NCI-H226 (cell line): ENCODE measurements at regions not wholly inside any gene's neighbourhood (a gene's known extent, or its start where the extent isn't known, plus 50 kb on each side); places are given as distances from the start of the nearest gene placed in this dataset.
A peak's percentile ranks its signal among the peaks of the same experiment; 100 is the strongest.
"Not testable (repeated sequence)": the region's sequence is repeated elsewhere in the genome, so short reads cannot be mapped to it uniquely, and the experiment has no call there.

ENCODE experiments used
- DNase-seq: peaks from one replicate; pipeline ENCODE4 v3.0.0-alpha.2; 2015

DNA sequence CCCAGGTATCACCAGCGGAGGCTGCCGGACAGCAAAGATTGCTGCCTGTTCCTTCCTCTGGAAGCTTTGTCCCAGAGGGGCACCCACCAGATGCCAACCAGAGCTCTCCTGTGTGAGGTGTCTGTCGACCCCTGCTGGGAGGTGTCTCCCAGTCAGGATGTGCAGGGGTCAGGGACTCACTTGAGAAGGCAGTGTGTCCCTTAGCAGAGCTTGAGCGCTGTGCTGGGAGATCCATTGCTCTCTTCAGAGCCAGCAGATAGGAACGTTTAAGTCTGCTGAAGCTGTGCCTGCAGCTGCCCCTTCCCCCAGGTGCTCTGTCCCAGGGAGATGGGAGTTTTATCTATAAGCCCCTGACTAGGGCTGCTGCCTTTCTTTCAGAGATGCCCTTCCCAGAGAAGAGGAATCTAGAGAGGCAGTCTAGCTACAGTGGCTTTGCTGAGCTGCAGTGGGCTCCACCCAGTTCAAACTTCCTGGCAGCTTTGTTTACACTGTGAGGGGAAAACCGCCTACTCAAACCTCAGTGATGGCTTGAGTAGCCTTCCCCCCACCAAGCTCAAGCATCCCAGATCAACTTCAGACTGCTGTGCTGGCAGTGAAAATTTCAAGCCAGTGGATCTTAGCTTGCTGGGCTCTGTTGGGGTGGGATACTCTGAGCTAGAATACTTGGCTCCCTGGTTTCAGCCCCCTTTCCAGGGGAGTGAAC, 253.7 kb downstream of the SPATA31A6 start:
- not testable (repeated sequence) for DNase-seq

DNA sequence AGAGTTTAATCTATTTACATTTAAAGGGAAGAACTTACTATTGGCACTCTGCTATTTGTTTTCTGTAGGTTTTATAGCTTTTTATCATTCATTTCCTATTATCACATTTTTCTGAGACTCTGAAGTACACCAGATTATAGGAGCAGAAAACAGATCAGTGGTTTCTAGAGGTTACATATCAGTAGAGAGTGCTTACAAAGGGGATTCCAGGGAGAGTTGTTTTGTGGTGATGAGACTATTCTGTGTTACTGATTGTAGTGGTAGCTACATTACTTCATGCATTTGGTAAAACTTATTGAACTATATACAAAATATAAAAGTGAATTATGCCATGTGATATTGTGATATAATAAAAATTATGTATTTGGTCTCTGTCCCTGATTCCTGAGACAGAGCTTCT, 259.2 kb downstream of the SPATA31A6 start:
- DNase-seq, result not testable (repeated sequence)

DNA sequence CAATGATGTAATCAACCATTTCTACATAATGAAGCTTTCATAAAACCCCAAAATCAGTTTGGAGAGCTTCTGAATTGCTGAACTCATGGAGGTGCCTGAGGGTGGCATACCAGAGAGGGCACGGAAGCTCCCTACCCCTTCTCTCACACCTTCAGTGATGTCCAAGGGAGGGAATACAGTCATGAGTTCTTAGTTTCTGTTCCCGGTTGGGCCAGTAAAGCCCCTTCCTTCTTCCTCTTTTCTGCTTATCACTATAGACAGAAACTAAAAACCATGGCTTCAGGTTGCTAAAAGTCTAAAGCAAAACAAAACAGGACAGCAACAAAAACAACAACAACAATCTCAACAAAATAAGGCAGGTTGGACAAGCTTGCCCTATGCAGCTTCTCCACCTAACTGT, 260.0 kb downstream of the SPATA31A6 start:
- not testable (repeated sequence) for DNase-seq

DNA sequence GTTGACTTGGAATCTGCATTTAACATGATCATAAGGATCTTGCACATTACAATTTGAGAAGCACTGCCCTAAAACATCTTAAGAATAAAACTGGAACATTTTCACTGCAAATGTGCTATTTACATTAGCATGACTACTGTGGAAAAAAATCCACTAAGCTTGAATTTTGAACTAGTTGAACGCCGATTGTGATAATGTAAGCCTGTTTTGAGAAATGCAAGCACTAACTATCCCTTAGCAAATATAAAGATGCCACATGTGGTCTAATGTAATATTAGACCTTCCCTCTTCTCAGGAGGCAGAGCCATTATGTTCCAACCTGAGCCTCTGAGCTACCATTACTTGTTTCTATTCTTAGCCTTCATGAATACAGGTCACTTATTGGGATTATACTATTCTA, 278.0 kb downstream of the SPATA31A6 start:
- DNase-seq, result not testable (repeated sequence)

DNA sequence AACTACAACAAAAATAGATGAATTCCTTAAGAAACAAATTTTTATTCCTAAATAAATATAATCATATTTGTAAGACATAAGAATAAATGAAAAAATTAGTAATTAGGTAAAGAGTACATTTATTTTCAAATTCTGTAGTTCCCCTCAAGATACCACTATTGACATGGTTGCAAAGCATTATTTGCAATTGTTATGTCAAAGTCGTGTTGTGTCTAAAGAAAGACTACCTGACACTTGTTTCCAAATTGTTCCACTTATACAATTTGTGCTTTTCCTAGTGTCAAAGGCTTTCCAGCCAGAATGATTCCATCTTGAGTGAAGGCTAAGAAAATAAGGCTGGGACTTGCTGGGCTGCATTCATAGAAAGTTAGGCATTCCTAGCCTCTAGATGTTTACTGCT, 278.4 kb downstream of the SPATA31A6 start:
- not testable (repeated sequence) for DNase-seq

- not testable (repeated sequence) for DNase-seq
These were observed 280.5 kb downstream of the SPATA31A6 start for GRCh38 chr9:42463981-42464380.

DNA sequence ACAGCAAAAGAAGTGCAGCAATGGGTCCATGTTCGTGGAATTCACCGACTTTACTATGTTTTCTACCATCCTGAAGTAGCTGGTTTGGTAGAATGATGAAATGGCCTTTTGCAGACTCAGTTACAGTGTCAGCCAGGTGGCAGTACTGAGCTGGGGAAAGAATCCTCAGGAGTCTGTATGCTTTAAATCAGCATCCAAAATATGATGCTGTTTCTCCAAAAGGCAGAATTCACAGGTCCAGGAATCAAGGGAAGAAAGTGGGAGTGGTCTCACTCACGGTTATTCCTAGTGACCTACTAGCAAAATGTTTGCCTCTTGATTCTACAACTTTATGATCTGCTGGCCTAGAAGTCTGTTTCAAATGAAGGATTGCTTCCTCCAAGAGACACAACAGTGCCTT, 287.1 kb downstream of the SPATA31A6 start:
- not testable (repeated sequence) for DNase-seq

DNA sequence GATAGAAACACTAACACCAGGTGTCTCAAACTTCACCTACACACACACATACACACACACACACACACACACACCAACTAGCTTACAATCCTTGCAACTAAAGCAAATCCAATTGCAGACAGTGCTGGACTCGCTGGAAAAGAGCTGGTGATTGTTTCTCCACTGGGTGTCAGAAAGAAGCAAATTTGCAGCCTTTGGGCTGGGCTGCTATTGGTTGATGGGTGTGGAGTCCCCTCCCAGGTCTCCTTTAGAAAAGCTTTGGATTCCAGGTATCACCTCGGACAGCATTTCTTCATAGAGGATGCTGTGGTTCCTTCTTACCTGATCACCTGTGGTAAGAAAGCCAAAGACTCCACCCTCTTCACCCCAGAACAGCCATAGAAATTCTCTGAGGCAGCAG, 307.5 kb downstream of the SPATA31A6 start:
- DNase-seq, result not testable (repeated sequence)

DNA sequence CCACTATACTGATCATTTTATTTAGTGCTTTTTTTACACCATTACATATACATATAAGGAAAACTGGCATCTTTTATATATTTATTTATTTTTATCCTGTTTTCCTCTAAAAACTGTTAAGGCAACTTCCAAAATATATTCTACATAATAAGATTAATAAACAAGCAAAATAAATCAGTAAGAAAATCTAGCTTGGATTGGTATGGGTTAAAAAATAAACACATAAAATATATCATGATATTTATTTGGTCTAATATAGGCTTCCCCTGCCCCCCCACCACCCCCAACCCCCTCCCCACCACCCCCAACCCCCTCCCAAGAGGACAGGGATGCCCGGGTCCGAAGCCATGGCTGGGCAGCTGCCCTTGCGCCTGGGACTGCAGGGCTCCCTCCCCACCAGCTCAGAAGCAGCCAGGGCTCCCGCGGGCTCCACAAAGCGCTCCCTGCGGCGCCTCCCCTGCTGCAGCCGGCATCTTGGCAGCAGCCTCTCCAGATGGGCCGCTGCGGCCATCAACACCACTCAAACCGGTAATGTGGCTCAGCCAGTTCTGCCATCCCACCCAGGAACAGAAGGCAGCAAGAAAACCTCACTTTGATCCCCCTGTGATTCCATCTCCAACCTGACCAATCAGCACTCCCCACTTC, 319.3 kb downstream of the SPATA31A6 start:
- not testable (repeated sequence) for DNase-seq

- DNase-seq, result not testable (repeated sequence)
These were observed 324.7 kb downstream of the SPATA31A6 start for GRCh38 chr9:42508111-42508510.

- not testable (repeated sequence) for DNase-seq
These were observed 330.1 kb downstream of the SPATA31A6 start for GRCh38 chr9:42513535-42513934.

DNA sequence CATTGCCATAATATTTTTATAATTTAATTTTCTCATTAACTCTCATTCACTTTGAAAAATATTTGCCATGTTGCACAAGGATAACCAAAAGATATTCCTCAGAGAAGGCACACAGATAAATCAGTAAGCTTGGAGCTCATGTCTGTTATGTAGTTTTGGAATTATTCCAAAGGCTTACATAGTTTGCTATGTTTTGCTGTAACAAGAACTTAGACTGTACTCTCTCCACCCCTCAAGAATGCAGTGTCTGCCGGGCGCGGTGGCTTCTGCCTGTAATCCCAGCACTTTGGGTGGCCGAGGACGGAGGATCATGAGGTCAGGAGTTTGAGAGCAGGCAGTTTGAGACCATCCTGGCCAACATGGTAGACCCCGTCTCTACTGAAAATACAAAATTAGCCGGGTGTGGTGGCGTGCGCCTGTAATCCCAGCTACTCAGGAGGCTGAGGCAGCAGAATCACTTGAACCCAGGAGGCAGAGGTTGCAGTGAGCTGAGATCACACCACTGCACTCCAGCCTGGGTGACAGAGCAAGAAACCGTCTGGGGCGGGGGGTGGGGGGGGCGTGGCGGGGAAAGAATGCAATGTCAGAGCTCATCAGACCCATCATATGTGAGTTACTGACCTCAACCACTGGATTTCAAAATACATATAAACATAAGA, 351.0 kb downstream of the SPATA31A6 start:
- peak; percentile 7 for DNase-seq

DNA sequence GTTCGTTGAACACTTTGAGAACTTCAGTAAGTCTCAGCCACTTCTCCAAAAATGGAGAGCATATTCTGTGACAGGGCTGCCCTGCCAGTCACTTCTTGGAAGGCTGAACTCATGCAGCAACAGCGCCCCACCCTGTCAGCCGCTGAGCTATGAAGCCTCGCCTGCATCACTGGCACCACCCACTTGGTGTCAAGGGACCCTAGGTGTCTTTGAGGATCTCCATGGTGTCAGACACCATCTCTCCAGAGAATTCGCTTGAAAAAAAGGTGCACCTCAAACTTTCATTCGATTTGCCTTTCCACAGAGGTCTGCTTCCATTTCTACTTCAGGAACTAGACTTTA, 351.5 kb downstream of the SPATA31A6 start:
- DNase-seq, result peak; percentile 1

GRCh38 chr9:42550789-42551357, 367.4 kb downstream of the SPATA31A6 start:
- DNase-seq, result not testable (repeated sequence)

GRCh38 chr9:42568530-42568929, 385.1 kb downstream of the SPATA31A6 start:
- not testable (repeated sequence) for DNase-seq

GRCh38 chr9:42568942-42569556, 385.6 kb downstream of the SPATA31A6 start:
- DNase-seq, result not testable (repeated sequence)

DNA sequence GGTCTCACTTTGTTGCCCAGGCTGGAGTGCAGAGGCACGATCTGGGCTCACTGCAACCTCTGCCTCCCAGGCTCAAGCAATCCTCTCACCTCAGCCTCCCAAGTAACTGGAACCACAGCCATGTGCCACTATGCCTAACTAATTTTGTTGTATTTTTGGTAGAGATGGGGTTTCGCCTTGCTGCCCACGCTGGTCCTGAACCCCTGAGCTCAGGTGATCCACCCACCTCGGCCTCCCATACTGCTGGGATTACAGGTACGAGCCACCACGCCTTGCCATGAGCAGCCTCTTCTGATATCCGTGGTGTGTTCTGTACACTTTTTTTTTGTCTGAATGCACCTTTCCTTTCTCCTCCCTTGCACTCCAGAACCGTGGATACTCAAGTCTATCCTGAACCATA, 394.4 kb downstream of the SPATA31A6 start:
- not testable (repeated sequence) for DNase-seq
